NB4 (cell line): ENCODE measurements at regions not wholly inside any gene's neighbourhood (a gene's known extent, or its start where the extent isn't known, plus 50 kb on each side); places are given as distances from the start of the nearest gene placed in this dataset.

ENCODE experiments used
- MYC ChIP-seq: IDR thresholded peaks from 2 replicates; pipeline ENCODE4 v1.6.1; 2011; ENCODE audit warnings: low read depth, low read length
- TF ChIP-seq, protein P1 (sequence below): IDR thresholded peaks from one replicate; pipeline ENCODE4 v1.5.1; 2012; ENCODE audit warnings: low read depth, low read length

DNA sequence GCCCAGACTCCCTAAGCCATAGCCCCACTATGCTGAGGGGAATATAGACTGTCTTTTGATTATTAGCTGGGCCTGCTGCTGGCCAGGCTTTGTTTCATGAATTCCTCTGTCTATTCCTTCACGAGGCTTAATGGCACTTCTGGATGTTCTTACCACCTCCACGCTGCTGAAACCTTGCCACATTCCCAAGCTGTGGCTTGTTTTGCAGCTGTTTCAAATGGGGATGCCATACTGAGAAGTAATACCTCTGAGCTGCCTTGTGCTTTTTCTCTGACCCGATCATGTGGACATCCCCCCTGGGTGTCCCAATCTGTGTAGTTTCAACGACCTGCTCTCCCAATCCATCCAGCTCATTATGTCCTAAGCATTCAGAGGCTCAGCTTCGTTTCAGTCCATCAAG, 114.1 kb downstream of the ICOS start:
- TF ChIP-seq, protein P1, sequence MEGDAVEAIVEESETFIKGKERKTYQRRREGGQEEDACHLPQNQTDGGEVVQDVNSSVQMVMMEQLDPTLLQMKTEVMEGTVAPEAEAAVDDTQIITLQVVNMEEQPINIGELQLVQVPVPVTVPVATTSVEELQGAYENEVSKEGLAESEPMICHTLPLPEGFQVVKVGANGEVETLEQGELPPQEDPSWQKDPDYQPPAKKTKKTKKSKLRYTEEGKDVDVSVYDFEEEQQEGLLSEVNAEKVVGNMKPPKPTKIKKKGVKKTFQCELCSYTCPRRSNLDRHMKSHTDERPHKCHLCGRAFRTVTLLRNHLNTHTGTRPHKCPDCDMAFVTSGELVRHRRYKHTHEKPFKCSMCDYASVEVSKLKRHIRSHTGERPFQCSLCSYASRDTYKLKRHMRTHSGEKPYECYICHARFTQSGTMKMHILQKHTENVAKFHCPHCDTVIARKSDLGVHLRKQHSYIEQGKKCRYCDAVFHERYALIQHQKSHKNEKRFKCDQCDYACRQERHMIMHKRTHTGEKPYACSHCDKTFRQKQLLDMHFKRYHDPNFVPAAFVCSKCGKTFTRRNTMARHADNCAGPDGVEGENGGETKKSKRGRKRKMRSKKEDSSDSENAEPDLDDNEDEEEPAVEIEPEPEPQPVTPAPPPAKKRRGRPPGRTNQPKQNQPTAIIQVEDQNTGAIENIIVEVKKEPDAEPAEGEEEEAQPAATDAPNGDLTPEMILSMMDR, result no peak
- no peak for TF ChIP-seq MYC
